Chondrocyte (in vitro differentiated cells): ENCODE measurements at regions not wholly inside any gene's neighbourhood (a gene's known extent, or its start where the extent isn't known, plus 50 kb on each side); places are given as distances from the start of the nearest gene placed in this dataset.

Experiments used
- DNase-seq: peaks from one replicate; pipeline ENCODE4 v3.0.0; 2021; ENCODE audit warnings: mixed read lengths, low spot score
- H3K27ac Mint-ChIP-seq: one replicate; pipeline ENCODE4 v1.8.0; 2021; ENCODE audit warnings: mild to moderate bottlenecking, moderate library complexity, mixed read lengths; ENCODE audit not compliant: unreplicated experiment
- H3K27me3 Mint-ChIP-seq: 2 replicates; pipeline ENCODE4 v1.8.0; 2021; ENCODE audit warnings: low read depth, mixed read lengths
- H3K36me3 Mint-ChIP-seq: 2 replicates; pipeline ENCODE4 v1.8.0; 2021; ENCODE audit warnings: low read depth, mixed read lengths
- H3K4me1 Mint-ChIP-seq: 2 replicates; pipeline ENCODE4 v1.8.0; 2021; ENCODE audit warnings: low read depth, mild to moderate bottlenecking, mixed read lengths
- H3K4me3 Mint-ChIP-seq: one replicate; pipeline ENCODE4 v1.8.0; 2021; ENCODE audit warnings: mild to moderate bottlenecking, moderate library complexity, mixed read lengths; ENCODE audit not compliant: unreplicated experiment
- H3K9me3 Mint-ChIP-seq: 2 replicates; pipeline ENCODE4 v1.8.0; 2021; ENCODE audit warnings: low read depth, mixed read lengths
- CTCF ChIP-seq: fragments of 200-600 bp; sonication (generic); IDR thresholded peaks from 2 replicates; pipeline ENCODE4 v1.5.0; 2021; ENCODE audit warnings: antibody characterized with exemption, mild to moderate bottlenecking, moderate library complexity

- H3K4me3 Mint-ChIP-seq = no peak overlapping the region
- H3K4me1 Mint-ChIP-seq = peaks cover 45% of the 10 kb centered on the region
- DNase-seq = no peak
- no peak for TF ChIP-seq CTCF
- peaks cover 2% of the 10 kb centered on the region for H3K27me3 Mint-ChIP-seq
- no peaks in the 10 kb centered on the region for H3K9me3 Mint-ChIP-seq
- H3K27ac Mint-ChIP-seq = peak overlapping the region; percentile 46
- no peaks in the 10 kb centered on the region for H3K36me3 Mint-ChIP-seq
Observed at GRCh38 chr3:72266016-72266370, 481.0 kb upstream of the PROK2 start.

GRCh38 chr3:72265256-72266015 is 480.5 kb upstream of the PROK2 start:
- no peak for DNase-seq

GRCh38 chr3:72263223-72263990 is 478.5 kb upstream of the PROK2 start:
- H3K36me3 Mint-ChIP-seq = no peaks in the 10 kb centered on the region
- no peaks in the 10 kb centered on the region for H3K9me3 Mint-ChIP-seq
- H3K4me3 Mint-ChIP-seq = no peak overlapping the region
- peak overlapping the region; percentile 30 for H3K27ac Mint-ChIP-seq
- TF ChIP-seq CTCF = no peak
- H3K27me3 Mint-ChIP-seq = peaks cover 4% of the 10 kb centered on the region
- H3K4me1 Mint-ChIP-seq = peaks cover 37% of the 10 kb centered on the region
- no peak for DNase-seq

More at GRCh38 chr3:72265256-72266015, 480.5 kb upstream of the PROK2 start:
- Mint-ChIP-seq H3K4me1 (peaks cover 44% of the 10 kb centered on the region), H3K9me3 (no peaks in the 10 kb centered on the region), H3K27ac (no peak overlapping the region), H3K27me3 (peaks cover 2% of the 10 kb centered on the region), H3K36me3 (no peaks in the 10 kb centered on the region), H3K4me3 (no peak overlapping the region)
- TF ChIP-seq CTCF = peak; percentile 75

- no peak for TF ChIP-seq CTCF
- H3K4me3 Mint-ChIP-seq = no peak overlapping the region
- H3K36me3 Mint-ChIP-seq = no peaks in the 10 kb centered on the region
- H3K27me3 Mint-ChIP-seq = peaks cover 8% of the 10 kb centered on the region
- no peak for DNase-seq
- peaks cover 40% of the 10 kb centered on the region for H3K4me1 Mint-ChIP-seq
- H3K27ac Mint-ChIP-seq = peak overlapping the region; percentile 55
- no peaks in the 10 kb centered on the region for H3K9me3 Mint-ChIP-seq
Observed at GRCh38 chr3:72262736-72263135, 477.8 kb upstream of the PROK2 start.

GRCh38 chr3:72261566-72262564 is 476.9 kb upstream of the PROK2 start:
- Mint-ChIP-seq H3K4me1 (peaks cover 41% of the 10 kb centered on the region), H3K4me3 (no peak overlapping the region), H3K27me3 (peaks cover 8% of the 10 kb centered on the region), H3K27ac (peak overlapping the region; percentile 55), H3K9me3 (no peaks in the 10 kb centered on the region), H3K36me3 (no peaks in the 10 kb centered on the region)
- TF ChIP-seq CTCF = no peak
- no peak for DNase-seq
